ENCODE measurements at regions not wholly inside any gene's neighbourhood (a gene's known extent, or its start where the extent isn't known, plus 50 kb on each side); places are given as distances from the start of the nearest gene placed in this dataset.

DNA sequence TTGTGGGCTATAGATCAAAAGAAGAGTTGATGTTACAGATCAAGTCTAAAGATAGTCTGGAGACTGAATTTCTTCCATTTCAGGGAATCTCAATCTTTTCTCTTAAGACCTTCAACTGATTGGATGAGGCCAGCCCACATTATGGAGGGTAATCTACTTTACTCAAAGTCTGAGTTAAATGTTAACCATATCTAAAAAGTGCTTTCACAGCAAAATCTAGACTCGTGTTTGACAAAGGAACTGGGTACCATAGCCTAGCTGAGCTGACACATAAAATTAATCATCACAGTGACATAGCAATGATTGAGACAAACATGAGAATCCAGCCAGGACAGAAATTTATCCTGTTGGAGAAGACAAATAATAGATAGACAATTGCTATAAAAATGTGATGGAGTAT lies 407.9 kb upstream of the GRM7 start:
- POLR2A ChIA-PET: no interaction called here
- H3K9ac ChIP-seq (replicated peaks; ENCODE audit: extremely low read depth, insufficient read depth, low read length): no peak overlapping the region
- no peaks in the 10 kb centered on the region for H3K27me3 ChIP-seq (ENCODE audit: control insufficient read depth in 2 of 2, insufficient read depth in 2 of 2, low read length in 2 of 2)
- CTCF ChIA-PET: no interaction called here
- H4K20me1 ChIP-seq (replicated peaks; ENCODE audit: control insufficient read depth, extremely low read depth, insufficient read depth, low read length): no peaks in the 10 kb centered on the region
- H3K4me2 ChIP-seq (ENCODE audit: insufficient read depth, low read length): no peak overlapping the region
- no peak for DNase-seq (ENCODE audit: low read depth, low spot score)
- no peaks in the 10 kb centered on the region for H3K9me3 ChIP-seq (replicated peaks; ENCODE audit: control insufficient read depth, insufficient read depth, low read length)
- H3K36me3 ChIP-seq (ENCODE audit: control insufficient read depth in 2 of 2, extremely low read depth in 1 of 2, insufficient read depth in 2 of 2, low read length in 2 of 2): no peaks in the 10 kb centered on the region
- intact Hi-C loops (cut with micrococcal nuclease) (no loop called here), dilution Hi-C loops (cut with MboI; ENCODE audit: extremely low pct_ligation_motif_present, low sequenced_read_pairs) (no loop called here)
- H3K9me1 ChIP-seq (replicated peaks; ENCODE audit: control insufficient read depth, extremely low read depth, insufficient read depth, low read length): no peaks in the 10 kb centered on the region
- peaks cover 24% of the 10 kb centered on the region for H3K4me1 ChIP-seq (ENCODE audit: control insufficient read depth, extremely low read depth, insufficient read depth, low read length)
- FAIRE-seq: no peak
- H3K4me3 ChIP-seq (replicated peaks in 1 of 3; ENCODE audit: insufficient read depth in 1 of 3, low read depth in 1 of 3, low read length in 3 of 3): no peak overlapping the region
- TF ChIP-seq POLR2A (IDR thresholded peaks at IDR 0.05; ENCODE audit: low read depth, low read length): no peak
- no peak for TF ChIP-seq MYC (IDR thresholded peaks at IDR 0.05; ENCODE audit: low read depth, low read length)
- TF ChIP-seq POLR2AphosphoS5 (IDR thresholded peaks at IDR 0.05; ENCODE audit: insufficient read depth, low read depth, low read length): no peak
- TF ChIP-seq CTCF (IDR thresholded peaks at IDR 0.05; ENCODE audit: extremely low read depth in 1 of 2, insufficient read depth in 1 of 2, low read depth in 1 of 2, low read length in 2 of 2): no peak
- TF ChIP-seq GATA2 (IDR thresholded peaks at IDR 0.05; ENCODE audit: insufficient read depth, insufficient read length, low read depth, low read length): no peak
- no peak for TF ChIP-seq MAX (IDR thresholded peaks at IDR 0.05; ENCODE audit: insufficient read depth, insufficient read length)
- no peak for TF ChIP-seq FOS (IDR thresholded peaks at IDR 0.05; ENCODE audit: borderline replicate concordance, insufficient read depth, low read length)
- TF ChIP-seq JUN (IDR thresholded peaks at IDR 0.05; ENCODE audit: borderline replicate concordance, insufficient read depth, insufficient read length, low read depth): no peak
- no peak for TF ChIP-seq EZH2 (IDR thresholded peaks at IDR 0.05; ENCODE audit: borderline replicate concordance, low read depth, low read length, severe bottlenecking)
- H3K27ac ChIP-seq (ENCODE audit: insufficient read depth, low read depth, low read length): no peak overlapping the region
- H3K79me2 ChIP-seq (ENCODE audit: control insufficient read depth, insufficient read depth, low read length): no peaks in the 10 kb centered on the region
- no peak overlapping the region for H2AFZ ChIP-seq (ENCODE audit: low read depth, low read length)
- BruUV-seq (replicated peaks): no TSS peak

Measured in endothelial cell of umbilical vein (primary cell).